Right lobe of liver (tissue), 6 donors: ENCODE measurements at regions not wholly inside any gene's neighbourhood (a gene's known extent, or its start where the extent isn't known, plus 50 kb on each side); places are given as distances from the start of the nearest gene placed in this dataset.

Experiments used
- ATAC-seq, 4 donors: fragments of 200-7000 bp; cut with Tn5 transposase; one replicate each; pipeline ENCODE4 v1.9.1; 2020; ENCODE audit warnings: mild to moderate bottlenecking in 4 of 4, moderate library complexity in 4 of 4
- DNase-seq, 3 donors: peaks; one replicate each; pipeline ENCODE4 v3.0.0-alpha.2; 2020
- H3K27ac ChIP-seq, 3 donors: fragments of 200-600 bp; one replicate each; pipeline ENCODE4 v1.8.0; 2022
- H3K27me3 ChIP-seq, 2 donors: fragments of 200-600 bp; one replicate each; pipeline ENCODE4 v1.8.0; 2022
- H3K36me3 ChIP-seq, 4 donors: fragments of 200-600 bp; sonication (generic) in 1 of 4; one replicate each; pipeline versions ENCODE4 v1.5.1 to v1.8.0; 2017 to 2022; ENCODE audit warnings: control low read depth in 1 of 4
- H3K4me1 ChIP-seq, 4 donors: fragments of 200-600 bp; sonication (generic) in 1 of 4; one replicate each; pipeline versions ENCODE4 v1.5.1 to v1.8.0; 2017 to 2022; ENCODE audit warnings: control low read depth in 1 of 4
- H3K4me3 ChIP-seq, 3 donors: fragments of 200-600 bp; one replicate each; pipeline ENCODE4 v1.8.0; 2022
- H3K9me3 ChIP-seq, 4 donors: fragments of 200-600 bp; sonication (generic) in 1 of 4; one replicate each; pipeline versions ENCODE4 v1.5.1 to v1.8.0; 2017 to 2022; ENCODE audit warnings: control low read depth in 1 of 4
- POLR2A ChIP-seq: fragments of 450-650 bp; IDR thresholded peaks from one replicate; pipeline ENCODE4 v1.6.1; 2017; ENCODE audit warnings: antibody characterized with exemption, mild to moderate bottlenecking
- WGBS: methylation state at CpG from one replicate; pipeline ENCODE4 v1.1.6; 2018; ENCODE audit warnings: low coverage, low lambda C conversion rate; ENCODE audit not compliant: insufficient coverage; ENCODE audit errors: missing lambda C conversion rate; 5-methylcytosine and 5-hydroxymethylcytosine counted together
- intact Hi-C, 2 donors: fragments of 100-400 bp; cut with DNase I; formaldehyde crosslinking; loops; one replicate each; pipeline versions ENCODE4 v1.11.2 to v1.14.1; 2022
- TF ChIP-seq, protein P1 (sequence below), 4 donors: fragments of 200-600 bp in 3 of 4; fragments of 450-650 bp in 1 of 4; IDR thresholded peaks; one replicate each; pipeline versions ENCODE4 v1.5.1 to v1.8.0; 2016 to 2022; ENCODE audit warnings: antibody characterized with exemption in 4 of 4, mild to moderate bottlenecking in 2 of 4
- donor health status: DM: no; HTN: yes; CAD: no.
- donor health status: DM: no; HTN: no; CAD: no.
- donor health status: DM: no; HTN: no; CAD: no.
- donor health status: DM: no; HTN: yes; CAD: no.
- donor health status: DM: no; HTN: yes; CAD: no.

DNA sequence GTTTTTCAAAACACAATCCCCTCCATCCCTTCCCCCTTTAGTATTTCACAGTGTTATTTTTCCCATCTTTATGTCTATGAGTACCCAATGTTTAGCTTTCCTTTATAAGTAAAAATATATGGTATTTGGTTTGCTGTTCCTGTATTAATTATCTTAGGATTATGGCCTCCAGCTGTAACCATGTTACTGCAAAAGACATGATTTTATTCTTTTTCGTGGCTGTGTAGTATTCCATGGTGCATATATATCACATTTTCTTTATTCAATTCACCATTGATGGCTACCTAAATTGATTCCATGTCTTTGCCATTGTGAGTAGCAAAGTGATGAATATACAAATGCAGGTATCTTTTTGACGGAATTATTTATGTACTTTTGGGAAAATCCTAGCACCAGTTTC, 346.4 kb upstream of the CNTN5 start:
- DNase-seq, result no peak
- WGBS, result 66% methylated on average over 2 of the region's 2 CpGs

DNA sequence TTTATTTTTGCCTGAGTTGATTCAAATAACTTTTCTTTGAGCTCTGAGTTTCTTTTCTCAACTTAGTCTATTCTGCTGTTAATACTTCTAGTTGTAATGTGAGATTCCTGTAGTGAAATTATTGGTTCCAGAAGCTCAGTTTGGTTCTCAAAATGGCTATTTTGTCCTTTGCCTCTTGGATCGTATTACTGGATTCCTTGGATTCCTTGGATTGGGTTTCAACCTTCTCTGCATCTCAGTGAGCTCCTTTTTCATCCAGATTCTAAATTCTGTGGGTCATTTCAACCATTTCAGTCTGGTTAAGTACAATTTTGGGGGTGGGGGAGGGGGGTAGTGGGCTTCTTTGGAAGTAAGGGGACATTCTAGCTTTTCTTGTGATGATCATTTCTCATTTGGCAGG, 341.1 kb upstream of the CNTN5 start:
- intact Hi-C loops, result no loop called here
- H3K36me3 ChIP-seq, result no peaks in the 10 kb centered on the region
- no peak for ATAC-seq

More for the DNA sequence above, 346.4 kb upstream of the CNTN5 start:
- Histone ChIP-seq H3K36me3 (no peaks in the 10 kb centered on the region), H3K4me1 (no peaks in the 10 kb centered on the region), H3K27ac (no peak overlapping the region), H3K4me3 (no peak overlapping the region), H3K9me3 (no peaks in the 10 kb centered on the region), H3K27me3 (no peaks in the 10 kb centered on the region)
- intact Hi-C loops, result no loop called here
- TF ChIP-seq, protein P1, sequence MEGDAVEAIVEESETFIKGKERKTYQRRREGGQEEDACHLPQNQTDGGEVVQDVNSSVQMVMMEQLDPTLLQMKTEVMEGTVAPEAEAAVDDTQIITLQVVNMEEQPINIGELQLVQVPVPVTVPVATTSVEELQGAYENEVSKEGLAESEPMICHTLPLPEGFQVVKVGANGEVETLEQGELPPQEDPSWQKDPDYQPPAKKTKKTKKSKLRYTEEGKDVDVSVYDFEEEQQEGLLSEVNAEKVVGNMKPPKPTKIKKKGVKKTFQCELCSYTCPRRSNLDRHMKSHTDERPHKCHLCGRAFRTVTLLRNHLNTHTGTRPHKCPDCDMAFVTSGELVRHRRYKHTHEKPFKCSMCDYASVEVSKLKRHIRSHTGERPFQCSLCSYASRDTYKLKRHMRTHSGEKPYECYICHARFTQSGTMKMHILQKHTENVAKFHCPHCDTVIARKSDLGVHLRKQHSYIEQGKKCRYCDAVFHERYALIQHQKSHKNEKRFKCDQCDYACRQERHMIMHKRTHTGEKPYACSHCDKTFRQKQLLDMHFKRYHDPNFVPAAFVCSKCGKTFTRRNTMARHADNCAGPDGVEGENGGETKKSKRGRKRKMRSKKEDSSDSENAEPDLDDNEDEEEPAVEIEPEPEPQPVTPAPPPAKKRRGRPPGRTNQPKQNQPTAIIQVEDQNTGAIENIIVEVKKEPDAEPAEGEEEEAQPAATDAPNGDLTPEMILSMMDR (IDR thresholded peaks at IDR 0.05), result no peak
- no peak for TF ChIP-seq POLR2A
- ATAC-seq, result no peak

DNA sequence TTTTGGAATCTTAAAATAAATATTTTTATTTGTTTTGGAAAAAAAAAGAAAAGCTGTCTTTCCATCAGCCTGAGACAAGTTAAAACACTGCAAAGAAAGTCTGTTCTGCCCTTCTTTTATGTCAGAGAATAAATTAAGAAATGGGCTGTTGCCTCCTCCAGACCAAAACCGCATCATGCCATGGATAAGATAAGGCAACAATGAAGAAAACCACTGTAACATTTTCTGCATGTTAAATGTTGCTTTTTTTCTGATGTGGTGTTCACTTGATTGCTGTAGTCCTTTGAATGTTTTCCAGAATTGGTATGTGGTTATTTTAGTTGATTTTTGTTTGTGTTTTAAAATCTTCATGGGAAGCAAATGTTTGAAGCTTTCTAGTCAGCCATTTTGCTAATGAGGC, 319.2 kb upstream of the CNTN5 start:
- Histone ChIP-seq H3K9me3 (no peaks in the 10 kb centered on the region), H3K27ac (no peak overlapping the region), H3K4me1 (no peaks in the 10 kb centered on the region), H3K36me3 (no peaks in the 10 kb centered on the region), H3K4me3 (no peak overlapping the region), H3K27me3 (no peaks in the 10 kb centered on the region)
- TF ChIP-seq, protein P1 (IDR thresholded peaks at IDR 0.05), result no peak
- TF ChIP-seq POLR2A, result no peak
- DNase-seq (no peak), ATAC-seq (no peak)
- 59% methylated on average over 1 of the region's 1 CpG for WGBS
- intact Hi-C loops, result loop anchor here in 1 of 2 donors (10.0 kb wide), 1 partner anchor 63 kb away; no protein-coding TSS in a partner anchor

More for the DNA sequence above, 341.1 kb upstream of the CNTN5 start:
- Histone ChIP-seq H3K27ac (no peak overlapping the region), H3K4me3 (no peak overlapping the region), H3K9me3 (no peaks in the 10 kb centered on the region), H3K27me3 (no peaks in the 10 kb centered on the region), H3K4me1 (no peaks in the 10 kb centered on the region)
- WGBS, result 25% methylated on average over 1 of the region's 1 CpG
- no peak for TF ChIP-seq POLR2A
- TF ChIP-seq, protein P1 (IDR thresholded peaks at IDR 0.05), result no peak
- DNase-seq, result no peak

DNA sequence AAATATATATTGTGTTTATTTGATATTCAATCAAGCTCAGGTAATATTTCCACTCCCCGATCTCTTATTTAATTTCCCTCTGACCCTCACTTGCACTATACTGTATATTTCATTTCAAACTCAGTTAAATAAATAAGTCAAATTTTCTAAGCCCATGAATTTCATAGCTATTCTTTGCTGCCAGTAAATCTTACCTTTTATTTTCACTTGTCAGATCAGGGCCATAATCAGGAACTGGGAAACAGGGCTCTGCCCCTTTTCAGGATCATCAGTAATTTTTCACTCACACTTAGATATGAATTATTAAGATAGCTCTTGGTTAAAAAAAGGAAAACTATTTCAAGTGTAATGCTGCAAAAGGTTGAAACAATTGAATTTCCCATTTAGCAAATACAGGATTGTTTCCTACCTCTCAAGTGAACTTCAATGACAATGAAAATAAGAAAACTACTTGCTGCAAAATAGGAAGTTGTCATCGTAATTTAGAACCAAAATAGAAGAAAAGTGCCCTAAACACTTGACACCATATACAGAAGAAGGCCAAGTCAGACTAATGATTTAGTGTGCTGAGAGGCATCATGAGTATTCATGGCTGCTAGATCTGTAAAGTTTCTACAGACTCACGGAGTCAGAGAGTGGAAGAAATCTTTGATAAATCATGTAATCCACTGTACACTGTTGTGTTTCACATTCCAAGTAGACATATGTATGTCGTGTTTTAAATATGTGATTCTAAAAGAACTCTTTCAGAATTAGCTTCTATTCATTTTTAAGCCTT, 316.8 kb upstream of the CNTN5 start:
- H3K4me1 ChIP-seq, result no peaks in the 10 kb centered on the region
- no peaks in the 10 kb centered on the region for H3K27me3 ChIP-seq
- WGBS, result 51% methylated on average over 4 of the region's 4 CpGs
- ATAC-seq (no peak), DNase-seq (no peak)
- no peak overlapping the region for H3K4me3 ChIP-seq
- H3K27ac ChIP-seq, result no peak overlapping the region
- no peaks in the 10 kb centered on the region for H3K9me3 ChIP-seq
- H3K36me3 ChIP-seq, result no peaks in the 10 kb centered on the region
- intact Hi-C loops, result loop anchor here in 1 of 2 donors (10.0 kb wide), 1 partner anchor 61 kb away; no protein-coding TSS in a partner anchor
- TF ChIP-seq POLR2A, result no peak
- TF ChIP-seq, protein P1 (IDR thresholded peaks at IDR 0.05), result no peak
